Activated naive CD4-positive, alpha-beta T cell treated with anti-CD3 and anti-CD28 coated beads for 36 hours (primary cell): ENCODE measurements at regions not wholly inside any gene's neighbourhood (a gene's known extent, or its start where the extent isn't known, plus 50 kb on each side); places are given as distances from the start of the nearest gene placed in this dataset.

Experiments
- CTCF ChIA-PET: fragments of 350-600 bp; sonication (Branson Sonifier 250); formaldehyde crosslinking; loops from one replicate; lab custom pipeline; 2021; ENCODE audit warnings: antibody characterized with exemption; lab: Charles Lee
- DNase-seq: peaks from one replicate; pipeline ENCODE4 v3.0.0-alpha.2; 2020
- H3K27ac Mint-ChIP-seq: one replicate; pipeline ENCODE4 v1.8.0; 2021; ENCODE audit warnings: mild to moderate bottlenecking, mixed read lengths
- H3K27me3 Mint-ChIP-seq: one replicate; pipeline ENCODE4 v1.8.0; 2021; ENCODE audit warnings: low read depth, mixed read lengths
- H3K36me3 Mint-ChIP-seq: one replicate; pipeline ENCODE4 v1.8.0; 2021; ENCODE audit warnings: low read depth, mixed read lengths
- H3K4me1 Mint-ChIP-seq: one replicate; pipeline ENCODE4 v1.8.0; 2021; ENCODE audit warnings: low read depth, mixed read lengths
- H3K4me3 Mint-ChIP-seq: one replicate; pipeline ENCODE4 v1.8.0; 2021; ENCODE audit warnings: mild to moderate bottlenecking, moderate library complexity, mixed read lengths
- H3K9me3 Mint-ChIP-seq: one replicate; pipeline ENCODE4 v1.8.0; 2021; ENCODE audit warnings: mixed read lengths
- intact Hi-C: fragments of 100-400 bp; cut with micrococcal nuclease; formaldehyde crosslinking; loops from one replicate; pipeline ENCODE4 v1.15.1; 2023

- intact Hi-C loops, result no loop called here
- Mint-ChIP-seq H3K27ac (no peak overlapping the region), H3K4me3 (no peak overlapping the region), H3K36me3 (no peaks in the 10 kb centered on the region), H3K9me3 (peaks cover 2% of the 10 kb centered on the region), H3K27me3 (peaks cover 2% of the 10 kb centered on the region), H3K4me1 (no peaks in the 10 kb centered on the region)
- CTCF ChIA-PET, result interaction anchor here (1.0 kb wide), 1 partner anchor 10 kb away, joined by 3 read pairs; no protein-coding TSS in a partner anchor
- DNase-seq, result no peak
Observed at GRCh38 chr3:144548346-144548745, 576.7 kb downstream of the DIPK2A start.

- Mint-ChIP-seq H3K36me3 (no peaks in the 10 kb centered on the region), H3K27ac (no peak overlapping the region), H3K4me3 (no peak overlapping the region), H3K4me1 (no peaks in the 10 kb centered on the region), H3K27me3 (peaks cover 2% of the 10 kb centered on the region), H3K9me3 (peaks cover 2% of the 10 kb centered on the region)
- CTCF ChIA-PET, result no interaction called here
- DNase-seq, result no peak
- intact Hi-C loops, result no loop called here
Observed at GRCh38 chr3:144549166-144549565, 577.5 kb downstream of the DIPK2A start.

GRCh38 chr3:144552346-144553057, 580.9 kb downstream of the DIPK2A start:
- CTCF ChIA-PET, result no interaction called here
- Mint-ChIP-seq H3K4me3 (no peak overlapping the region), H3K27ac (no peak overlapping the region), H3K4me1 (no peaks in the 10 kb centered on the region), H3K36me3 (no peaks in the 10 kb centered on the region), H3K27me3 (peaks cover 2% of the 10 kb centered on the region), H3K9me3 (peaks cover 2% of the 10 kb centered on the region)
- DNase-seq, result no peak
- intact Hi-C loops, result no loop called here

- Mint-ChIP-seq H3K27me3 (peaks cover 2% of the 10 kb centered on the region), H3K27ac (no peak overlapping the region), H3K9me3 (peaks cover 2% of the 10 kb centered on the region), H3K4me1 (no peaks in the 10 kb centered on the region), H3K36me3 (no peaks in the 10 kb centered on the region), H3K4me3 (no peak overlapping the region)
- CTCF ChIA-PET, result no interaction called here
- no peak for DNase-seq
- intact Hi-C loops, result no loop called here
Observed at GRCh38 chr3:144553301-144553700, 581.7 kb downstream of the DIPK2A start.

- H3K4me3 Mint-ChIP-seq, result no peak overlapping the region
- no peak overlapping the region for H3K27ac Mint-ChIP-seq
- CTCF ChIA-PET, result no interaction called here
- no peaks in the 10 kb centered on the region for H3K9me3 Mint-ChIP-seq
- no peaks in the 10 kb centered on the region for H3K4me1 Mint-ChIP-seq
- intact Hi-C loops, result no loop called here
- DNase-seq, result no peak
- H3K36me3 Mint-ChIP-seq, result no peaks in the 10 kb centered on the region
- peaks cover 2% of the 10 kb centered on the region for H3K27me3 Mint-ChIP-seq
Observed at GRCh38 chr3:144554889-144555288, 583.3 kb downstream of the DIPK2A start.

GRCh38 chr3:144556392-144556791, 584.8 kb downstream of the DIPK2A start:
- no peak overlapping the region for H3K27ac Mint-ChIP-seq
- no peak overlapping the region for H3K4me3 Mint-ChIP-seq

GRCh38 chr3:144557515-144557914, 585.9 kb downstream of the DIPK2A start:
- Mint-ChIP-seq H3K9me3 (no peaks in the 10 kb centered on the region), H3K4me3 (no peak overlapping the region), H3K36me3 (no peaks in the 10 kb centered on the region), H3K27me3 (no peaks in the 10 kb centered on the region), H3K27ac (no peak overlapping the region), H3K4me1 (no peaks in the 10 kb centered on the region)
- intact Hi-C loops, result no loop called here
- CTCF ChIA-PET, result no interaction called here
- DNase-seq, result no peak

More at GRCh38 chr3:144556392-144556791, 584.8 kb downstream of the DIPK2A start:
- intact Hi-C loops, result no loop called here
- CTCF ChIA-PET, result no interaction called here
- no peak for DNase-seq
- H3K36me3 Mint-ChIP-seq, result no peaks in the 10 kb centered on the region
- no peaks in the 10 kb centered on the region for H3K4me1 Mint-ChIP-seq
- no peaks in the 10 kb centered on the region for H3K27me3 Mint-ChIP-seq
- no peaks in the 10 kb centered on the region for H3K9me3 Mint-ChIP-seq

GRCh38 chr3:144564011-144564410, 592.4 kb downstream of the DIPK2A start:
- Mint-ChIP-seq H3K36me3 (no peaks in the 10 kb centered on the region), H3K27ac (no peak overlapping the region), H3K9me3 (peaks cover 6% of the 10 kb centered on the region), H3K4me1 (no peaks in the 10 kb centered on the region), H3K4me3 (no peak overlapping the region), H3K27me3 (no peaks in the 10 kb centered on the region)
- CTCF ChIA-PET, result no interaction called here
- intact Hi-C loops, result no loop called here
- no peak for DNase-seq

- H3K36me3 Mint-ChIP-seq, result no peaks in the 10 kb centered on the region
- intact Hi-C loops, result no loop called here
Observed at GRCh38 chr3:144566320-144566719, 594.7 kb downstream of the DIPK2A start.

GRCh38 chr3:144569651-144570050, 598.0 kb downstream of the DIPK2A start:
- no peak for DNase-seq
- Mint-ChIP-seq H3K4me1 (no peaks in the 10 kb centered on the region), H3K36me3 (no peaks in the 10 kb centered on the region), H3K9me3 (peaks cover 6% of the 10 kb centered on the region), H3K27ac (no peak overlapping the region), H3K27me3 (no peaks in the 10 kb centered on the region), H3K4me3 (no peak overlapping the region)
- CTCF ChIA-PET, result no interaction called here
- intact Hi-C loops, result no loop called here

More at GRCh38 chr3:144566320-144566719, 594.7 kb downstream of the DIPK2A start:
- no peak for DNase-seq
- CTCF ChIA-PET, result no interaction called here
- no peak overlapping the region for H3K27ac Mint-ChIP-seq
- H3K4me1 Mint-ChIP-seq, result no peaks in the 10 kb centered on the region
- no peak overlapping the region for H3K4me3 Mint-ChIP-seq
- H3K27me3 Mint-ChIP-seq, result no peaks in the 10 kb centered on the region
- peaks cover 6% of the 10 kb centered on the region for H3K9me3 Mint-ChIP-seq

GRCh38 chr3:144583871-144584270, 612.2 kb downstream of the DIPK2A start:
- CTCF ChIA-PET, result no interaction called here

GRCh38 chr3:144585408-144585807, 613.8 kb downstream of the DIPK2A start:
- CTCF ChIA-PET, result no interaction called here
- Mint-ChIP-seq H3K4me3 (no peak overlapping the region), H3K4me1 (no peaks in the 10 kb centered on the region), H3K36me3 (no peaks in the 10 kb centered on the region), H3K27me3 (no peaks in the 10 kb centered on the region), H3K9me3 (peaks cover 2% of the 10 kb centered on the region), H3K27ac (no peak overlapping the region)
- intact Hi-C loops, result no loop called here
- DNase-seq, result no peak

More at GRCh38 chr3:144583871-144584270, 612.2 kb downstream of the DIPK2A start:
- Mint-ChIP-seq H3K27ac (no peak overlapping the region), H3K36me3 (no peaks in the 10 kb centered on the region), H3K9me3 (peaks cover 2% of the 10 kb centered on the region), H3K4me3 (no peak overlapping the region), H3K27me3 (no peaks in the 10 kb centered on the region), H3K4me1 (no peaks in the 10 kb centered on the region)
- intact Hi-C loops, result no loop called here
- no peak for DNase-seq

- intact Hi-C loops, result no loop called here
- CTCF ChIA-PET, result no interaction called here
- no peaks in the 10 kb centered on the region for H3K27me3 Mint-ChIP-seq
- H3K4me3 Mint-ChIP-seq, result no peak overlapping the region
- peaks cover 2% of the 10 kb centered on the region for H3K9me3 Mint-ChIP-seq
- H3K27ac Mint-ChIP-seq, result no peak overlapping the region
- no peak for DNase-seq
- H3K36me3 Mint-ChIP-seq, result no peaks in the 10 kb centered on the region
- no peaks in the 10 kb centered on the region for H3K4me1 Mint-ChIP-seq
Observed at GRCh38 chr3:144585953-144586352, 614.3 kb downstream of the DIPK2A start.
